HG03354 (cell line): ENCODE measurements at regions not wholly inside any gene's neighbourhood (a gene's known extent, or its start where the extent isn't known, plus 50 kb on each side); places are given as distances from the start of the nearest gene placed in this dataset.
"Not testable (repeated sequence)": the region's sequence is repeated elsewhere in the genome, so short reads cannot be mapped to it uniquely, and the experiment has no call there.

ENCODE experiments used
- ATAC-seq: cut with Tn5 transposase; IDR thresholded peaks from one replicate; pipeline ENCODE4 v1.9.1; 2021; ENCODE audit warnings: mild to moderate bottlenecking; ENCODE audit not compliant: unreplicated experiment, poor library complexity, severe bottlenecking

- no peak for ATAC-seq
Measured at GRCh38 chr4:125773502-125773901, 458.7 kb downstream of the FAT4 start.

DNA sequence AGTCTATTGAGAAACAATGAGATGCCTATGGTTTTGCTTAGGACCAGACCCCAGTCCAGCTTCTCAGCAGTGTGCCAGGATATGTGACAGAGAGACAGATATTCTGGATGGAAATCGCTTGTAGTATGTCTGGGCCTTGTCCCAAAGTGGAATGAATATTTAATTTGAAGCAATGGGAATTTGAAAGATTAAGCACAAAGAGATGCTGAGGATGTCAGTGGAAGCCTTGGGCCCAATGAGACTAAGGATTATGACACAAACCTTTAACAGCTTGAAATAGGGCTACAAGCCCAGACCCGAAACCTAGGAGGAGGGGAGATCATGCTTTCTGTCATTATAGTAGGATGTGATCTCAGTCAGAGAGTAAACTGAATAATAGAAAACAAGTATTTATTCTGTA lies 459.2 kb downstream of the FAT4 start:
- ATAC-seq, result no peak

GRCh38 chr4:125776146-125776545 lies 461.4 kb downstream of the FAT4 start:
- ATAC-seq, result no peak

- ATAC-seq, result no peak
Measured at GRCh38 chr4:125780164-125780563, 465.4 kb downstream of the FAT4 start.

- ATAC-seq, result no peak
Measured at GRCh38 chr4:125780747-125781146, 466.0 kb downstream of the FAT4 start.

DNA sequence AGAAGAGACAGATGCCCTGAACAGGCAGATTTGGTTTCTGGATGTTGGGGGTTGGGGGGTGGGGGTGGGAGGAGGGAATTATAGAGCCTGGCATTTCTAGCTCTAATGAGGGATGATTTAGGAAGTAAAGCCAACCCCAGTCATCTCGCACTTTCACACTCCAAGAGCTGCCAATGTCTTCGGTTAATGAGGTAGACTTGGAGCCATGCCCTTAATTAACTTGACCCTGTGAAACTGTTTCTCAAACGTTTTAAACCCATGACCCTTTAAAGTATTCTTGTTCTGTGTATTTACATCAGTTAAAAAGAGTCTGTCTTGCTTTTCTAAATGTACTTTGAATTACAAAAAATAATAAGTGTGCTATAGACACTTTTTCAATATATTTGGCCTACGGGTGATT lies 466.9 kb downstream of the FAT4 start:
- ATAC-seq, result no peak

GRCh38 chr4:125784741-125785140 lies 470.0 kb downstream of the FAT4 start:
- ATAC-seq, result no peak

DNA sequence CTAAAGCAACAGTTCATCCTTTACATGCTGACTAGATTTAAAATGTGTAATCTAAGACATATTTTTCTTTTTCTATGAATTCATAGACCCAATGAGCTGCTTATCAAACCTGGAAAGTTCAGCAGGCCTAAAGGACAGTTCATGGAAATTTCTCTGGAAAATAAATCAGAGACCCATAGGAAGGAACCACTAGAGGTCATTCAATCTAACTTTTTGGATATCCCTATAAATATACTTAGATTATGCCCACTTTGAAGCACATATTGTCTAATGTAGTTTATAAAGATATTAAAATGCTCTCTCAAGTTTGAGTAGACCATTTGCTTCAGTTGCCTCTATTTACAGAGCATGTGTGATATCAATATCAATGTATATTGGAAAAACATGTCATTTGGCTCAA lies 473.0 kb downstream of the FAT4 start:
- ATAC-seq, result no peak

DNA sequence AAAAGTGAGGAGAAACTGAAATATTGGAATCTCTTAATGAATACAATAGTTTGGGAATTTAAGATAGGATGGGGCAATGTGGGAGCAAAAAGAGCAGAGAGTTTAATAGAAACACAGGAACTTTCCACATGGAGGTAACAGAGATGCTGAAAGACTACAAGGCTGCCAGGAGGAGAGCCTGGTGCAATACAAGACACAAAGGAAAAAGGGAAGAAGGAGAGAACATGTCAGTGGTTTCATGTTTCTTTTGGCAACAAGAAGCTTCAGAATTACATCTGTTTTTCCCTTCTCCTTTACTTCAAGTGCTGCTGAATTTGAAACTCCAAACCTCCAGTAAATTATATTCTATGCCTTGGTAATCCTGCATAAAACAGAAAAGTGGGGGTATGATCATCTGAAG lies 474.3 kb downstream of the FAT4 start:
- no peak for ATAC-seq

- no peak for ATAC-seq
Measured at GRCh38 chr4:125791896-125792295, 477.1 kb downstream of the FAT4 start.

DNA sequence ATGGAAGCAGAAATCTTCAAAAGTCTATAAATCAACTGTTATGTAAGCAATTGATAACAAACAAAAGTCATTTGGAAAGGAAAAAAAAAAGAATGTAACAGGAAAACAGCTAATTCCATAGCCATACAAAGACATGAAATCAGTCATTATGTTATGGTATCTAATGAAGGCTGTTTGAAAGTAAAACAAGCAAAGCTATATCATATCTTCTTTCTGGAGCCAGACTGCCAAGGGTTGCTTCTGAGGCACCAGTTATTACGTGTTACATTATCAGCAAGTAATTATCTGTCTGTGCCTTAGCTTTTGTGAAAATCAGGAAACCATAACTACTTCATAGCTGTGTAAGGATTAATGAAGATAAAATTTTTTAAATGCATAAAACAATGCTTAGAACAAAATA lies 480.2 kb downstream of the FAT4 start:
- no peak for ATAC-seq

- no peak for ATAC-seq
Measured at GRCh38 chr4:125796138-125796537, 481.4 kb downstream of the FAT4 start.

- not testable (repeated sequence) for ATAC-seq
Measured at GRCh38 chr4:125797621-125798020, 482.9 kb downstream of the FAT4 start.

DNA sequence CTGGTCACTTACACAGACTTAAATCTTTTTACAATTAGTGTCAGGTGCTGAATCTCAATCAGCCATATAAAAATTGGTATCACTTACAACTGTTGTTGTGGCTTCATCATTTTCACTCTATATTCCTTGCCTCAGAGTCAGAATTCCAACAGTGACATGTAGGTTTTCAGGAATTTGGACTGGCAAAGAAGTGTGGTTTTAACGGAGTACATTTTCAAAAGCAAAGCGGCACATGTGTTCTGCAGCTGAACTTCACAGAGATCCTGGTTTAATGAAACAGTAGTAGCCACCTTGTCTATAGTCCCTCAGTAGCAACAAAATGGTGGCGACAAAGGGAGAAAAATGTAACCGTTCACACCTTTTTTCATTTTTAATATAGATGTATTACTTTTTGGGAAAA lies 486.6 kb downstream of the FAT4 start:
- ATAC-seq, result no peak

DNA sequence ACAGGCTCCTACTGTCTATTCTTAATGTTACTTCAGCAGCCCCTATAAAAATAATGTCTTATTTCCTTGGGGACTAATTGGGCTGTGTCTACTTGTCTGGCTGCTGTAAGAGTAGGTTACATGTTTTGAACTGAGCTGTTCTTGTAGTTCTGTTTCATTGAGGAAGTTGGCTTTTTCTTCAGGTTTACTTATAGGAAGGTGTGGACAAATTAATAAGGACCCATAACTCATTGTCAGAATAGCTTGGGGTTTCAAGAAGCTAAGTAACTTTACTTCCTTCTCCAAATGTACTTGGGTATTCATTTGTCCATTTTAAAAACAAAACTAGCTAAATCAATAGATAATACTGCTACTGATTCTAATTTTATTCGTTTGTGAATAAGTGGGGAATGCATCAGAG lies 487.2 kb downstream of the FAT4 start:
- no peak for ATAC-seq

- ATAC-seq, result no peak
Measured at GRCh38 chr4:125808022-125808421, 493.3 kb downstream of the FAT4 start.

DNA sequence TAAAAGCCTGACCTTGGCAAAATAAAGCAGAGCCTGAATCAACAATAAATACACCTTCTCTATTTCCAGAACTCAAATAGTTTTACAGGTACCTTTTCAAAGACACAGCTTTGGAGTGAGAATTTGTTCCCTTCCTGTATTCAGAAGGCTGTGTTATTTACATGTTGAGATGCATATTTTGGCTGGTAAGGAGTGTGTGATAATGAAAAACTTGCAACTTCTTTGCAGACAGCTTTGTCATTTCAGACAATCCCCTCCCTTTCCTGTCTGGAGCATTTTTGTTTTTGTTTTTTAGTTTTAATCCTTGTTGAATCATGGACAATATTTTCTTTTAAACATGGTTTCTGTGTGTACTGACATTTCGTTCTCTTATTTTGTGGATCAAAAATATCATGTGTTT lies 493.8 kb downstream of the FAT4 start:
- no peak for ATAC-seq

GRCh38 chr4:125811892-125812291 lies 497.1 kb downstream of the FAT4 start:
- no peak for ATAC-seq

DNA sequence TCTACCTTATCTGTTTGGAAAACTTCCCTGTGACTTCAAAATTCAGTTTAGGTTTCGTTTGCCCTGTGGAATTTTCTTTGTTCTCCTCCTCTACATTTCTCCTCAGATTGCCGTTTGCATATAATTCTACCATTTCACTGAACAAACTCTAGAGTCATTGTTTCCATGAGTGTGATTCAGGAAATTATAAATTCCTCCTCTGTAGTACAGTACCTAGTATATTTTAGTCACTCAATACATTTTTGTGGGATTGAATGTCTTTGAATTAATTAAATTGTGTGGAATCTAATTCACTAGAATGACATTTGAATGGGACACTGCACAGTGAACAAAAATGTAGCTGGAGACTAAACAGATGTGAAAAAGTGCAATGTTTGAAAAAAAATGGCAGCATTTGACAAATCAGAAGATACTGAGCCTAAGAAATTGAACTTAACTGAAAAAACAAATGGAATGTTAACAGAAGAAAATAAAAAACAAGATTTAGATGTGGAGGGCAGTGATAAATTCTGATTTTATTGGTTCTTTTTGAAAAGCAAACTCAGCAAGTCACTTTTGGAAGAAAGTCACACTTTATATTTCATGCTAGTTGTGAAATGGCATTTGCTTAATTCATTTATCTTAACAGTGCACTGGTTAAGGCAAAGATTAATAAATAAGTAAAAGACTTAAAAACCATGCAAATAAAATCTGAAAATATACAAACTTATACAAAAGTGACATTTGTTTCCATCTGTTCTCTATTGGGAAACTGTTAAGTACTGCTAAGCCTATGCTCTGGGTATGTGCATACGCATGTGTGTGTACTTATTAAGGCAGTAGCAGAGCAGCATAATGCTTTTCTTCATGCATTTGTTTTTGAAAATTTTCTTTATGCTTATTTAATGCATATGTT lies 512.3 kb downstream of the FAT4 start:
- no peak for ATAC-seq

GRCh38 chr4:125827696-125828052 lies 512.9 kb downstream of the FAT4 start:
- no peak for ATAC-seq

GRCh38 chr4:125828346-125828745 lies 513.6 kb downstream of the FAT4 start:
- ATAC-seq, result no peak

DNA sequence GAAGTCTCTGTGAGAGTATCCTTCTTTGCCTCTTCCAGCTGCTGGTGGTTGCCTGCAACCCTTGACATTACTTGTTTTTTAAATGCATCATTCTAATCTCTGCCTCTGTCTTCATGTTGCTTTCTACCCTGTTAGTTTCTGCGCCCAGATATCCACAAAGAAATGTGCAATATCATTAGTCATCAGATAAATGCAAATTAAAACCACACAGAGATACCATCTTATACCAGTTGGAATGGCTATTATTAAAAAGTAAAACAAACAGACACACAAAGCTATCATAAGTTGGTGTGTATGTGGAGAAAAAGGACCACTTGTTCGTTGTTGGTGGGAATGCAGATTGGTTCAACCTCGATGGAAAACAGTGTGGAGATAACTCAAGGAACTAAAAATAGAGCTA lies 517.4 kb downstream of the FAT4 start:
- no peak for ATAC-seq
